Neuronal stem cell (in vitro differentiated cells): ENCODE measurements at regions not wholly inside any gene's neighbourhood (a gene's known extent, or its start where the extent isn't known, plus 50 kb on each side); places are given as distances from the start of the nearest gene placed in this dataset.

ENCODE experiments used
- DNase-seq: peaks from one replicate; pipeline ENCODE4 v3.0.0-alpha.2; 2013; ENCODE audit warnings: low spot score
- H2AFZ ChIP-seq: one replicate; pipeline ENCODE4 v1.6.1; 2013; ENCODE audit warnings: mild to moderate bottlenecking, low read length, inconsistent platforms
- H2AK5ac ChIP-seq: 2 replicates; pipeline ENCODE4 v1.6.1; 2013; ENCODE audit warnings: low read depth, mild to moderate bottlenecking, inconsistent platforms, low read length, moderate library complexity, mixed read lengths
- H2BK120ac ChIP-seq: 2 replicates; pipeline ENCODE4 v1.6.1; 2013; ENCODE audit warnings: low read depth, mild to moderate bottlenecking, inconsistent platforms, low read length, moderate library complexity, mixed read lengths
- H2BK12ac ChIP-seq: one replicate; pipeline ENCODE4 v1.6.1; 2013; ENCODE audit warnings: low read length, inconsistent platforms
- H2BK15ac ChIP-seq: 2 replicates; pipeline ENCODE4 v1.6.1; 2013; ENCODE audit warnings: mild to moderate bottlenecking, low read length, inconsistent platforms, mixed read lengths
- H2BK5ac ChIP-seq: one replicate; pipeline ENCODE4 v1.6.1; 2013; ENCODE audit warnings: inconsistent platforms, mild to moderate bottlenecking, low read length, moderate library complexity
- H3K14ac ChIP-seq: one replicate; pipeline ENCODE4 v1.6.1; 2013; ENCODE audit warnings: low read length, inconsistent platforms
- H3K18ac ChIP-seq: 2 replicates; pipeline ENCODE4 v1.6.1; 2013; ENCODE audit warnings: low read length, inconsistent platforms
- H3K23ac ChIP-seq: 2 replicates; pipeline ENCODE4 v1.6.1; 2013; ENCODE audit warnings: low read depth, mild to moderate bottlenecking, mixed read lengths, low read length, inconsistent platforms; ENCODE audit not compliant: poor library complexity
- H3K27ac ChIP-seq: replicated peaks from 3 replicates; pipeline ENCODE4 v1.5.1; 2013; ENCODE audit warnings: low read length, inconsistent platforms
- H3K27me3 ChIP-seq, 3 experiments: 2 replicates each; pipeline ENCODE4 v1.6.1; 2013; ENCODE audit warnings: low read length in 3 of 3, mild to moderate bottlenecking in 2 of 3, inconsistent platforms in 1 of 3, low read depth in 1 of 3, mixed read lengths in 1 of 3, moderate library complexity in 1 of 3; ENCODE audit not compliant: control insufficient read depth in 3 of 3, insufficient read depth in 3 of 3
- H3K36me3 ChIP-seq, 2 donors: replicated peaks in 1 of 2; 2 replicates each; pipeline ENCODE4 v1.6.1; 2013; ENCODE audit warnings: low read length in 2 of 2; ENCODE audit not compliant: control insufficient read depth in 2 of 2, insufficient read depth in 2 of 2
- H3K4ac ChIP-seq: 2 replicates; pipeline ENCODE4 v1.6.1; 2013; ENCODE audit warnings: inconsistent platforms, mild to moderate bottlenecking, low read length, moderate library complexity
- H3K4me1 ChIP-seq, 2 donors: 1 replicate in 1 of 2; 2 replicates in 1 of 2; pipeline ENCODE4 v1.6.1; 2013; ENCODE audit warnings: low read length in 2 of 2, low read depth in 1 of 2; ENCODE audit not compliant: control insufficient read depth in 2 of 2, insufficient read depth in 1 of 2
- H3K4me2 ChIP-seq: one replicate; pipeline ENCODE4 v1.6.1; 2013; ENCODE audit warnings: mild to moderate bottlenecking, low read length, inconsistent platforms; ENCODE audit not compliant: insufficient read depth, poor library complexity, severe bottlenecking
- H3K4me3 ChIP-seq, 2 donors: 2 replicates each; pipeline ENCODE4 v1.5.1; 2013; ENCODE audit warnings: low read length in 2 of 2, mild to moderate bottlenecking in 2 of 2, inconsistent platforms in 1 of 2, moderate library complexity in 1 of 2
- H3K79me1 ChIP-seq: one replicate; pipeline ENCODE4 v1.6.1; 2013; ENCODE audit warnings: low read depth, mild to moderate bottlenecking, inconsistent platforms, low read length, moderate library complexity
- H3K9ac ChIP-seq: one replicate; pipeline ENCODE4 v1.6.1; 2013; ENCODE audit warnings: mild to moderate bottlenecking, low read depth, low read length, inconsistent platforms; ENCODE audit not compliant: poor library complexity
- H3K9me3 ChIP-seq, 2 donors: replicated peaks in 1 of 2; 2 replicates each; pipeline versions ENCODE3 to v1.6.1; 2013; ENCODE audit warnings: low read length in 2 of 2, mild to moderate bottlenecking in 2 of 2, inconsistent platforms in 1 of 2, low read depth in 1 of 2, mixed read lengths in 1 of 2, moderate library complexity in 1 of 2; ENCODE audit not compliant: control insufficient read depth in 2 of 2, insufficient read depth in 1 of 2
- H4K8ac ChIP-seq: one replicate; pipeline ENCODE4 v1.6.1; 2013; ENCODE audit warnings: low read depth, mild to moderate bottlenecking, inconsistent platforms, low read length, moderate library complexity
- H4K91ac ChIP-seq: one replicate; pipeline ENCODE4 v1.6.1; 2013; ENCODE audit warnings: low read length, low read depth, mild to moderate bottlenecking, inconsistent platforms; ENCODE audit not compliant: poor library complexity
- whole genome bisulfite sequencing, 2 donors: extraction: QIAGEN DNeasy Blood & Tissue Kit; methylation state at CpG; one replicate each; pipeline ENCODE4 v1.1.7; 2013; ENCODE audit warnings: missing lambda C conversion rate in 2 of 2, mixed read lengths in 1 of 2; ENCODE audit not compliant: insufficient read length in 2 of 2, insufficient replicate concordance in 1 of 2; ENCODE audit errors: extremely low coverage in 2 of 2; 5-methylcytosine and 5-hydroxymethylcytosine counted together

GRCh38 chr9:21615018-21615417, 132.9 kb upstream of the IFNE start:
- Histone ChIP-seq H2BK15ac (no peak overlapping the region), H4K91ac (no peak overlapping the region), H3K9me3 (no peaks in the 10 kb centered on the region), H3K4ac (no peak overlapping the region), H3K27ac (no peak overlapping the region), H3K79me1 (no peaks in the 10 kb centered on the region), H3K4me2 (no peak overlapping the region), H2AK5ac (no peak overlapping the region), H3K36me3 (no peaks in the 10 kb centered on the region), H3K14ac (no peak overlapping the region), H2BK12ac (no peak overlapping the region), H2BK120ac (no peak overlapping the region), H3K27me3 (no peaks in the 10 kb centered on the region), H3K23ac (no peak overlapping the region), H4K8ac (no peak overlapping the region), H3K9ac (no peak overlapping the region), H2BK5ac (no peak overlapping the region), H2AFZ (no peak overlapping the region), H3K4me3 (no peak overlapping the region), H3K18ac (no peak overlapping the region), H3K4me1 (no peaks in the 10 kb centered on the region)
- no peak for DNase-seq
- no CpG with 5 or more reads among the region's 1 CpG for WGBS, 2 donors

DNA sequence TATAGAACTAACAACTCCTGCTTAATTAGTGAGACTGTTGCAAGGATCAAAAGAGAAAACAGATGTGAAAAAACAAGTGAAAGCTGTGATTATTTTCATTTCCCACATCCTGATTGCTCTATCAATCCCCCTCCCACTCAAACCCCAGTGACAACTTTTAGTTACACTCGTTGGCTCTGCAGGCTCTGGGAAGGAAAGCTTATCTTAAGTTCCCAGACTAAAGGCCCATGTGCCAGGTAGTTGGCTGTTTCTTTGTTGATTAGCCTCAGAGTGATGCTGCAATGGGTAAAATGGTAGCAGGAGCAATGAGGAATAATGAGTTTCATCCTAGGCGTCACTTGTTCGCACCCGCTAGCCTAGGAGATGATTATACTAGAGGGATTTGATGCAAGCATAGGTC, 133.3 kb upstream of the IFNE start:
- H2BK12ac ChIP-seq: no peak overlapping the region
- H3K14ac ChIP-seq: no peak overlapping the region
- no peak overlapping the region for H3K4me3 ChIP-seq
- no peak overlapping the region for H2BK120ac ChIP-seq
- no peak overlapping the region for H3K27ac ChIP-seq
- H3K79me1 ChIP-seq: no peaks in the 10 kb centered on the region
- no peak overlapping the region for H4K8ac ChIP-seq
- no peak overlapping the region for H3K4me2 ChIP-seq
- no peak overlapping the region for H3K9ac ChIP-seq
- no peak overlapping the region for H3K18ac ChIP-seq
- H2BK5ac ChIP-seq: no peak overlapping the region
- no peak overlapping the region for H3K23ac ChIP-seq
- no peak overlapping the region for H2AK5ac ChIP-seq
- no peaks in the 10 kb centered on the region for H3K27me3 ChIP-seq
- no peak overlapping the region for H4K91ac ChIP-seq
- H3K9me3 ChIP-seq: no peaks in the 10 kb centered on the region
- H3K36me3 ChIP-seq: no peaks in the 10 kb centered on the region
- DNase-seq: no peak
- no peak overlapping the region for H2AFZ ChIP-seq
- peaks cover 0 to 2% of the 10 kb centered on the region in 2 donors for H3K4me1 ChIP-seq
- no peak overlapping the region for H2BK15ac ChIP-seq
- H3K4ac ChIP-seq: no peak overlapping the region
- WGBS, 2 donors: no CpG with 5 or more reads among the region's 4 CpGs

- H3K27ac ChIP-seq: no peak overlapping the region
Observed at GRCh38 chr9:21616082-21616778, 134.1 kb upstream of the IFNE start.

DNA sequence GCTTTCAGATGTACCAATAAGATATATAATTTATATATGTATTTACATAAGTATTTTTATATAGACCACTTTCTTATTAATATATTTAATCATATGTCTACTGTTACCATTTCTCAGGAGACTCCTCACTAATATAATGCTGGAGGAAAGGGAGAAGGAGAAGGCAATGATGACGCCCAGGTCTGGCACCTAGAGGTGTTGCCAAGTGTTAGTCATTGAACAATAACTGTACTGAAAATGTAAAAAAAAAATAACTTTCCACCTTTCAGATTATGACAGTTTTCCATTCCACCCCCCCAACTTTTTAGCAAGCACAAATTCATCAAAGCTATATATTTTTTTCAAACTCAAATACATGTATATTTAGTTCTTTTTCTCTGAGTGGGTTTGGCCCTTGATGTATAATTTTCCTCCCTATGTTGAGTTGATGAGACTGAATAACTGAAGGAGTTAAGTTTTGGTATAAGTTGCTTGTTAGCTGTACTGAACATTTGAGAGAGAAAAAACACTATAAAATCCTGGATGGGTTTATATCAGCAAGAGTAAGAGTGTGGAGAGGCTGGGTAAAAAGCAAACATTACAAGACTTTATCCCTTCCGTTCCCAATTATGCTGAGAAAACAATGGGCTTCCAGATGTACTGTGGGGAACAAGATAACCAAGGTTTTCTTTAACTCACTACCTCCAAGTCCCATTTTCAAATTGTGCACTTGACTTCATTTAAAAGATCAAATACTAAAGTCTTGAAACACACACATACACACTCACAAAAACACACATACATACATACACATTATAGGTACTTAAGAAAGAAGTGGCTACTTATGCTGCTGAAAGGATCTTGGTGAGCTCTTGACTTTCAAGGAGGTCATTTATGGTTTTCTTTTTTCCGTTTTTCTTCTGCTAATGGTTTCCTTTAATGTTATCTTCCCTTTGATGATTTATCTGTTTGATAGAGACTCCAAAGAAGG, 142.8 kb upstream of the IFNE start:
- Histone ChIP-seq H2AFZ (no peak overlapping the region), H2BK15ac (no peak overlapping the region), H2AK5ac (no peak overlapping the region), H3K27ac (no peak overlapping the region), H2BK5ac (no peak overlapping the region), H3K4me3 (no peak overlapping the region), H3K36me3 (no peaks in the 10 kb centered on the region), H3K23ac (no peak overlapping the region), H3K9ac (no peak overlapping the region), H4K91ac (no peak overlapping the region), H3K27me3 (peaks cover 0 to 3% (median 0%) of the 10 kb centered on the region in 3 experiments), H3K4ac (no peak overlapping the region), H4K8ac (no peak overlapping the region), H2BK120ac (no peak overlapping the region), H3K14ac (no peak overlapping the region), H3K4me1 (peaks cover 0 to 2% of the 10 kb centered on the region in 2 donors), H3K9me3 (no peaks in the 10 kb centered on the region), H3K4me2 (no peak overlapping the region), H3K79me1 (no peaks in the 10 kb centered on the region), H3K18ac (no peak overlapping the region), H2BK12ac (no peak overlapping the region)
- no CpG with 5 or more reads among the region's 3 CpGs for WGBS, 2 donors
- DNase-seq: no peak

More at GRCh38 chr9:21616082-21616778, 134.1 kb upstream of the IFNE start:
- Histone ChIP-seq H3K4me1 (peaks cover 0 to 2% of the 10 kb centered on the region in 2 donors), H4K91ac (no peak overlapping the region), H2BK5ac (no peak overlapping the region), H3K36me3 (no peaks in the 10 kb centered on the region), H3K79me1 (no peaks in the 10 kb centered on the region), H3K4me2 (no peak overlapping the region), H2BK12ac (no peak overlapping the region), H3K4ac (no peak overlapping the region), H2BK15ac (no peak overlapping the region), H3K14ac (no peak overlapping the region), H3K4me3 (no peak overlapping the region), H3K27me3 (no peaks in the 10 kb centered on the region), H3K9ac (no peak overlapping the region), H4K8ac (no peak overlapping the region), H2BK120ac (no peak overlapping the region), H3K9me3 (no peaks in the 10 kb centered on the region), H3K18ac (no peak overlapping the region), H3K23ac (no peak overlapping the region), H2AK5ac (no peak overlapping the region), H2AFZ (no peak overlapping the region)
- WGBS, 2 donors: no CpG with 5 or more reads among the region's 6 CpGs
- DNase-seq: no peak
